Hematopoietic multipotent progenitor cell treated with erythropoietin and hydrocortisone succinate and interleukin-3 and kit ligand, for 15 days (in vitro differentiated cells): ENCODE measurements at regions not wholly inside any gene's neighbourhood (a gene's known extent, or its start where the extent isn't known, plus 50 kb on each side); places are given as distances from the start of the nearest gene placed in this dataset.

ENCODE experiments used
- DNase-seq: peaks from one replicate; pipeline ENCODE4 v3.0.0-alpha.2; 2015; ENCODE audit warnings: low spot score

DNA sequence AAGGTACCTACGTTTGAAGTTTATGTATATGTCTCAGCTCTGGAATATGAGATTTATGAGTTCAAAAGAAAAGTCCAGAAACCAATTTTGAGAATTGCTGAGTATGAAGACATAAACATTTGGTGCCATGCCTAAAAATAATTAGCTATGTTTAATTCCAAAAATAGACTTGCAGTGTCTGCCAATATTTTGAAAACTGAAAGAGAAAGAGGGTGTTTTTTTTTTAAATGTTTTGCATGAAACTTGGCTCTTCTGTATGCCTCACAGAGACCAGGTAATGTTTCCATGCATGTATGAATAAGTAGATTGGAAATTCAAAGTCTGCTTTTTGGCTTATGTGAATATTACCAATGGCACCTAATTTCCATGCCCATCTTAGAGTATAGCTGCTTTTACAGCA is 634.4 kb upstream of the C9orf72 start:
- DNase-seq, result no peak

DNA sequence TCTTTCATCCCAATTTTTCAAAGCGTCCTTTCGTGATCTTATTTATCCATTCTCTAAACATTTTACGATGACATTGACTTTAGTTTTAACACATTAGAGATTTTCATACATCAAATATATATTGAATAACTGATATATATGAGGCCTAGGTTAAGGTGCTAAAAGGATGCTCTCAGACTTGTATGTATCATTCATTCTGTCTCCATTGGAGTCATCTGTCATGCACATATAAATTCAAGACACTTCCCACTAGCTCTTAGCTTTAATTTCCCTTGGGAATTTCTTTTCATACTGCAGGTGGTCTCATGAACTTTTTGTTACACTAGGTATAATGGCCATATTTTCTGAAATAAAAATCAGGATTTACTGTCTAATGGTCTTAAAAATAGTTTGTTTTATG is 635.8 kb upstream of the C9orf72 start:
- DNase-seq, result no peak

DNA sequence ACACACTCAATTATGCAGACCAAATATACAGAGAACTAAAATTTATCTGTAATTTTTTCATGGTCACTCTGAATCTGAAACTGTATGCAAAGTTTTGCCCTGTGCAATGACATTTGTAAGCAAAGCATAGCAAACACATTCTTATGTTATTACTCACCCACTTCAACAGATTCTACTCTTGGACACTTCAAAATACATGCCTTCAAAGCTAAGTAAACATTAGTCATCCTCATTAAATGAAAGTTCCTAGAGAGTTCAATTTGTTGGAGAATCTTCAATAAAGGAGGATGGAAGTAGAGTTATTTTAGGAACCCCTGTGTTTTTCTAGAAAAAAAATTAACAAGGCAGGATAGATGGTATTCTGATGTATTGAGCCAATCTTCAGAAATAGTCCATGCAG is 639.7 kb upstream of the C9orf72 start:
- DNase-seq, result no peak

DNA sequence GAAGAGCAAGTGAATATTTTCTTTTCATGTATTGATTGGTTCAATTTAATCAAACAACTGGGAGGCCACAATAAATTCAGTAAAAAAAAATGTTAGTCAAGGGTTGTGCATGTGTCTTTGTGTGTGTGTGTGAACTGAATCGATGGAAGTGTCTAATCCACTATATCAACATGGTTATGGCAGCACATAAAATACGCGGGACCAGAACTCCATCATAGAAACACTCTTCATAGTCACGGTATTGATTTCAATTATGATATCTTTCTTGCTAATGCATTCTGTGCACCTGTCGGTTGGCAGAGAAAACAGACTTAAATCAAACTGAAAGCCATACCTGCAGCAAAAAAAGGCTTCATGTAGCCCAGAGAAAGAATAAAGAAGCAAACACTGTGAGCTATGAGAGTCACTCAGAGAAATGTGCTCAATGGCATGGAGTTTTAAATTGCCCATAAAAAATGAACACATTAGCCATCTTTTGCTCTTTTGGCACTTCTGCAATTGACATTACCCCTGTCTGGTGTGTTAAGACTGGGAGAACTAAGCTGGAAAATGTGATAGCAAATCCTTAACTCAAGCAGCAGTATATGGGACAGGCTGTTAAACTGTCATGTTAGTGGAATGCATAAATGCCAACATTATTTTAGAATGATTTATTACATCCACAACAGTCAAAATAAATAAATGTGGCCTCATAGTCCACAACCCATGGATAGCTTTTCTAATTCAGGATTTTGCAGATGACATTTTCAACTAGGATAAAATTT is 642.4 kb upstream of the C9orf72 start:
- no peak for DNase-seq

DNA sequence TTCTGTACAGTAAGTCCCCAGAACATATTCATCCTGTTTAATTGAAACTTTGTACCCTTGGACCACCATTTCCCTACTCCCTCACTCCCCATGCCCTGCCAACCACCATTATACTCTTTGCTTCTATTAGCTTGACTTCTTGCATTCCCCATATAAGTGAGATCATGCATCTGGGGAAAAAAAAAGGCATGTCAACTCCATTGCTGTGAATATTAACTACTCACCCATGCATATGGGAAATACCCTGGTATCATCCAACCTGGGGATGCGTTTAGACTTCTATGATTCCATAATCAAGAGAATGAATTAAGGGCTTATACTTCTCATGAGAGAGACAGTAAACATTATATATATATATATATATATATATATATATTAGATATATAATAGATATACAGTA is 659.4 kb upstream of the C9orf72 start:
- DNase-seq, result no peak

DNA sequence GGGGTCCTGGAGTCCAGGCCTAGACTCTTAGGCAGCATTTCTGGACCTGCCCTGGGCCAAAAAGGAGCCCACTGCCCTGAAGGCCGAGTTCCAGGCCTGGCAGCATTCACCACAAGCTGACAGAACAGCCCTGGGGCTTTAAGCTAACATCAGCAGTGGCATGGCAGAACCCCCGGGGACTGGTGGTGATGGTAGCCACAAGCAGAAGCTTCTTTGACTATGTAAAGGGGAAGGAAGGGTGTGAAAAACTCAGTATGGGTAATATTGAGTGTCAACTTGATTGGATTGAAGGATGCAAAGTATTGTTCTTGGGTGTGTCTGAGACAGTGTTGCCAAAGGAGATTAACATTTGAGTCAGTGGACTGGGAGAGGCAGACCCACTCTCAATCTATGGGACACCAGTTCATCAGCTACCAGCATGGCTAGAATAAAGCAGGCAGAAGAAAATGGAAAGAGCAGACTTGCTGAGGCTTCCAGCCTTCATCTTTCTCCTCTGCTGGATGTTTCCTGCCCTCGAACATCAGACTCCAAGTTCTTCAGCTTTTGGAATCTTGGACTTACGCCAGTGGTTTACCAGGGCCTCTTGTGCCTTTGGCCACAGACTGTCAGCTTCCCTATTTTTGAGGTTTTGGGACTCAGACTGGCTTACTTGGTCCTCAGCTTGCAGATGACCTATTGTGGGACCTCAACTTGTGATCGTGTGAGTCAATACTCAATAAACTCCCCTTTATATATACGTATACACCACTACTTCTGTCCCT is 661.0 kb upstream of the C9orf72 start:
- DNase-seq, result no peak

DNA sequence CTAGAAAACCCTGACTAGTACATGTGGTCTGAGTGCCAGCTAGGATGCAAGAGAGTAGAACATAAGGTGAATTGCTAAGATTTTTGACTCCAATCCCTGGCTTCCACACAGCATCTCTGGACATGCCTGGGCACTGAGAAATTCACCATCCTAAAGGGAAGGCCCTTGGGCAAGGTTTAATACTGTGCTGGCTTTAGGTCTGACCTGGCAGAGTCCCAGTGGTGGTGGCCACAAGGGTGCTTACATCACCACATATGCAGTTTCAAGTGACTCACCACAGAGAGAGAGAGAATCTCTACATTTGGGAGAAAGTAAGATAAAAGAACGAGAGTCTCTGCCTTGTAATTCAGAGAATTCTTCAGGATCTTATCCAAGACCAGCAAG is 661.6 kb upstream of the C9orf72 start:
- DNase-seq, result no peak

DNA sequence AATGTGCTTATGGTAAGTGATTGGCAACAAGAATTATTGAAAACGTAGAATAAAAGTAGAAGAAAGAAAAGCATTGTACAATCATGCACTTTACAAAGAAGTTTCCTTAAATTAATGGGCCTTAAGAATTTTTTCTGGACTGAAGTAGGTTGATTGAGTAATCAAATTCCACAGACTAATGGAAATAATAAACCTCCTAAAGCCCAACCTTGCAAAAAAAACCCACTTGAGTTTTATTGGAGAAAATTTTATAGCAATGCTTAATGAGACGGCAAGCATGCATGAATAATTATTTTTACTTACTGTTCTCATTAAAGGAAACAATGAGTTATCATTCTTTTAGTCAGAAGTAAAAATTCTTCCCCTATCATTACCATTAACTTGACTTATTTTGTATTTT is 676.1 kb upstream of the C9orf72 start:
- no peak for DNase-seq

DNA sequence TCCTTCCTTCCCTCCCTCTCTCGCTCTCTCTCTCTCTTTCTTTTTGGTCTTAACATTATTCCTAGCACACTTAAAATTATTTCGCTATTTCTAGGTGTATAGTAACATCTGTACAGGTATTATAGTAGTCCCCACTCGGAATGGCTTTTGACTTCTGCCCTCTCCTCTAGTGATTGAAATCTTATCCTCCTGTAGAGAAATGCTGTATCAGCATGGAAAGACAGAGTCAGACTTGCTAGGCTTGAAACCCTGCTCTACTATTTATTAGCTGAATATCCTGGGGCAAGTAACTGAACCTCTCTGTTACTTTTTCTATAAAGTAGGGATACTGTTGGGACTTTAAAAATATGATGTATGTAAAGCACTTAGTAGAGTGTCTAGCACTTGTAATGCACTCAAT is 681.9 kb upstream of the C9orf72 start:
- no peak for DNase-seq

DNA sequence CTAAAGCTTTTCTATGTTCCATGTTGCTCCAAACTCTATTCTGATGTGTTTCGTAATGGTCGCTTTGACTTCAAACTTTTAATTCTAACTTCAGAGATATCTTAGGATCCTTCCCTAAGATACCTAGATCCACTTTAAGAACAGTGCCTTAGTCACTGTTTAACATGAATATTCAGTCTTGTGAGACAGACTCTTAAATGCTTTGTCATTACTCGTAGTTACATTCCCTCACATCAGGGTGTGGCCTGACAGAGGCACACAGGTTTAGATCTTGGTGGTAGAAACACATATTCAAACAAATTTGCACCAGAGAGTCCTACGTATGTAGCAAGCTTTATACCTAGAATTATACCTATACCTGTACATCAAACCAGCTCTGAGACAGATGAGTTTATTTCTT is 687.0 kb upstream of the C9orf72 start:
- no peak for DNase-seq

DNA sequence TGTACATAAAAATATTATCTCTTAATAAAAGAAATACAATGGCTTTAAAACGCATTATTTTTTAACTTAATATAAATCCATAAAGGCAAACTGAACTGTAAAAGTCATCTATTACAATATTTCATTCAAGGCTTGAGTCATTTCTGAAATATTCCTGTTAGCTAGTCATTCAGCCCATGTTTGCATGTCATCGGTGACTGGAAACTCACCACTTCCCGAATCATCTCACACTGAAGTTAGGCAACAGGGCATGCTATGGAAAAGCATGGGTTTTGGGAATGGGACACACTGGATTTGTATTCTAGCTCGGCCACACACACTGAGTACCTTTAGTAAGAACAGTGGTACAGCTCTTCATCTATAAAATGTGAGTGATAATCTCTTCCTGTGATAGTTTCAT is 691.1 kb upstream of the C9orf72 start:
- DNase-seq, result no peak

DNA sequence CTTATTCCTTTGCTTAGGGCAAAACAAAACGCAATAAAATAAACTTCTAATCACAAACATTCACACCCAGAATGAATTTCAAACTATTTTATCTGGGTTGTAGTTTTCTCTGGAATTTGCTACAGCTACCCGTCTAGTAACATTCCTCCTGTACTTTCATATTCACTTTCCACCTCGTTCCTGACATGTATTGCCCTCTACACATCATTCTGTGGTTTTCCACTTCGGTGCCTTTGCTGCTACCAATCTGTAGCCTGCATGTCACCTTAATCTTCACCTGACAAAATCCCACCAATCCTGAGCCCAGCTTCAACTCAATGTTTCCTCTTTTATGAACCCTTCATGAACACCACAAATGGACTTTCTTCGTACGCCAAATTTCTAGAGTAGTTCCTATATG is 694.1 kb upstream of the C9orf72 start:
- no peak for DNase-seq

DNA sequence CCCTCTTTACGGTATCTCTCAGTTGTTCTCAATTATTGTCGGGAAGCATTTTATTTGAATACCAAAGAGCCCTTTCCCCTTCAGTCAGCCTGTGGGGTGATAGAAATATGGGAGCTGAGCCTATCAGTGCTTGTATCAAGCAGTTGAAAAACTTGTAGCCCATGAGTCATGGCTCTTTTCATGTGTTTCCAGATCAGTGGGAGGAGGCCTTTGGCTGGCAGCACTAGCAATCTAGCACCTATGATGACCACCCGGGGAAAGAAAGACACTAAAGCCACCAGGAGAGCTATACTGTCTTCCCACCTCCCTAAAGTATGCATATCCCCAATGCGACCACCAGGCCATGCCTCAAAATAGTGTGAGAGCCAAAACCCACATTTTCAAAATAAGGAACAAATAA is 696.9 kb upstream of the C9orf72 start:
- no peak for DNase-seq

DNA sequence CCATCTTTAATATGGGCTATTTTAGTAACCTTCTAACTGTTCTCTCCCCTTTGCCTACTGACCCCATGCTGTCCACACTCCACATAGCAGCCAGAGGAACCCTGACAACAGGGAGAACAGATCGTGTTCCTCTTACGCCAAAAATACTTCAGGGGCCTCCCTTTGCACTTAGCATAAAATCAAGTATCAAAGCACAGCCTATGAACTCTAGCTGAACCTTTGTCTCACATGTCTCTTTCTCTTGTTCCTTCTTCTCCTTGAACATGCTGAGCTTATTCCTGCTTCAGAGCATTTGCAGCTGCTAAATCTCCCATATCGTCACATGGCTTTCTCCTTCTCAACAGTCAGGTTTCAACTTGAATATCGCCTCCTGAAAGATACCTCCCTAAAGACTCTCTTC is 698.8 kb upstream of the C9orf72 start:
- no peak for DNase-seq

DNA sequence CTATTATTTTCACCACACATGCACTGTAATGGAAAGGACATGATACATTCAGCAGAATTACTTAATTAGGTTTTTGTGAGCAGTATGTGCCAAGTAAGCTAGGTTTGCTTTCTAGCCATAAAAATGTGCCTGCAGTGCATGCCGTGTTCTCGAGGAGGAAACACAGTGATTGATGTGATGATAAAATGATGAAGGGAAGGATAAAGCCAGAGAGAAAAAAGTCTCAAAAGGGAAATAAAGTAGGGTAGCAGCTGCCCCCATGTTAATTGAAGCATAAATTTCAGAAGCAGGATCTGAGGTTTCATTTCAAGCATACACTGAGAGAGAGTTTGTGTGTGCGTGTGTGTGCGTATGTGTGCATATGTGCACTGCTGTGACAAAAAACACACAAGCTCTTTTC is 714.2 kb upstream of the C9orf72 start:
- no peak for DNase-seq

DNA sequence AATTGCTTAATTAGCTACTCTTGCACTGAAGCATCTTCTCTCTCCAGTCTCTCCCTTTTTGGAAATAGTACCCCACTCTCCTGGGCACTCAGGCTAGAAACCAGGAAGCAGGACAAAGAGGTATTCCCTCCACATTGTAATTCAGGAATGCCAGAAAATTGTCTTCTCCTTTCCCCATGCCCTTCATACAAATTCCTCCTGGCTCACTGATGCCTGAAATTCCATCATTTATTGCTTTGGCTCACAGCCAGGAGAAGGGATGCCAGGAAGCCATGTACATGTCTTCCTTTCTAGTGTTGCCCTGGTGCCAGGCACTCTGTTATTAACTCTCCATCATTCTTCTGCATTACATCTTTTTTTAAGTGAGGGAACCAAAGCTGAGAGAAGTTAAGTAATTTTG is 716.5 kb upstream of the C9orf72 start:
- DNase-seq, result no peak

DNA sequence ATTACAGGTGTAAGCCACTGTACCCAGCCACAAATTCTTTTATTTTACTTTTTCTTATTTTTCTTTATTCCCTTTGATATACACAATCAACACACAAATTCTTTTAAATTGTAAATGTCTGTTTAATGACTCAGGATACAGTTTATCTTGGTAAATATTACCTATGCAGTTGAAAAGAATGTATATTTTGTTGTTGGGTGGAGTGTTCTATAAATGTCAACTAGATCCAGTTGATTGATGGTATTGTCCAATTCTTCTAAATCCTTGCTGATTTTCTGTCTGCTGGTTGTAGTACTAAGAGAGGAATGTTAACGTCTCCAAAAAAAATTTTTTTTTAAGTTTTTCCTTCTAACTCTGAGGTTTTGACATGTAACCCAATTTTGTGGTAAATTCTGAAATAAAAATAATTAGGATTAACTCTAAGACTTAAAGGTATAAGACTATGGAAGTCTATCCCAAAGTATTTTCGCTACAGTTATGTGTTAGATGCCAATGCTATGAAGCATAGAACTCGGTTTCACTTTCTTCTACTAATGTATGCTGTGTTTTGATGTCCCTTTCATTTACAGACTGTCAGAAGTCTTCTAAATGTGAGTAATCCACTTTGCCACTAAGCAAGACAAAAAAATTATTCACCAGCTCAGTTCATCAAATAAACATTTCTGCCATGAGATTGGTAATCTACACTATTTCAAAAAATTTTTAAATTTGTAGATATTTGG is 720.2 kb upstream of the C9orf72 start:
- no peak for DNase-seq

DNA sequence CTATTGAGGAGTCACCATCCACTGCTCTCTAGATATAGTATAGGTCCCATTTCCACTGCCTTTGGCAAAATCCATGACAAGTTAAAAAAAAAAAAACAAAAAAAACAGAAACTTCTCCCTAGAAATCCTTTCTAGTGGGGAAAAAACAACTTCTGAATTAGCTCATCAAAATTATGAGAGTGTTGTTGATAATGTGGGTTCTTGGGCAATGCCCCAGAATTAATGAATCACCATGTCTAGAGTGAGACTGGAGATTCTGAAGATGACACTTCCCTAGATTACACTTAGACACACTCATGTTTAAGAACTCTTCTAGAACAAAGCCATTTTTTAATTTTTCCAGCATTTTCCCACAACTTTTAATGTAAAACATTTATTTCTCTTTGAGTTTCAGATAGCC is 728.0 kb upstream of the C9orf72 start:
- no peak for DNase-seq

DNA sequence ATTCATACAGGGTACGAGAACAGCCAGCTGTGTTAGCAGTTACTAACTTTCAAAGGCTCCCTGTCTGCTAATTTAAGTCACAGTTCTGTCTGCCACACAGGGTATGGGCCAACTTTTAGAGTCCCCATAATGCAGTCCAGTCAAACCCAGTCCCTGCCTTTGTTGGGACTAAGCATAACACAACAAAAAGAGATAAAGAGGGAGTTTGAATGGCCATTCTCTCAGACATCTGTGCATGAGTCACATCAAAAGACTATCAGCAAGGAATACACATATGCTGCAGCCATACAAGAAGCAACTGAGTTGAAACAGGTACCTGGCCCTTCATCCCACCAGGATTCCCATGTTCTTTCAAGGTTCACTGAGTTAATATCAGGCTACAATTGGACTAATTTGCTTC is 744.5 kb upstream of the C9orf72 start:
- DNase-seq, result no peak

DNA sequence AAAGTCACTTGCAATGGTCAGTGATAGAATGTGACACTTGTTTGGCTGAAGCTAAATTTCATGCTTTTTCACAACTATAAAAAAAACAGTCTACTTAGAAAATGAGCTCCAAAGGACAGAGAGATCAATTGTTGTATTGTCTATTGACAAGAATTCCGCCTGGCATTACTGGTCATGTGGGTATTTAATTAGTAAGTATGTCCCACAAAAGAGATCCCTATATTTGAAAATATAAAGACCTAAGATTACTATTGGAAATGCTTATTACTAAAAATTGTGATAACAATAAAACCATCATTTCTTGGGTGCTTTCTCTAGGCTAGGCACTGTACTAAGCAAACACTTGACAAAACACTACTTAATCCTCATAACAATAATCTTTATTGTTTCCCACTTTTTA is 745.2 kb upstream of the C9orf72 start:
- DNase-seq, result no peak

DNA sequence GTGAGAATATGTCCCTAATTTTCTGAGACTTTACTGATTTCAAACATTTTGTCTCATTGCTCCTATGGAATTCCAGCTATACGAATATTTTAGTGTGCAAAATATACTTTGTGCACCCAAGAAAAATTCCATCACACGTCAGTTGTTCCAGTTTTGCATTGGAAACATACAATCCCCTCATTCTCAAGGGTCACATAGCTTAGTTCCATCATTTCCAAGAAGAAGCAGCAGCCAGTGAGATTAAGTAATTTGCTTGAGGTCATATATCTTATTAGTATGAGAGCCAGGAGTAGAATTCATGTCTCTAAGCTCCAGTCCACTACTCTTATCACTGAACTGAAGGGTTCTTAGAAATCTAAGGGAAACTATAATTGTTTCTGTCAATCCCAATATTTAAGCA is 746.7 kb upstream of the C9orf72 start:
- DNase-seq, result no peak

DNA sequence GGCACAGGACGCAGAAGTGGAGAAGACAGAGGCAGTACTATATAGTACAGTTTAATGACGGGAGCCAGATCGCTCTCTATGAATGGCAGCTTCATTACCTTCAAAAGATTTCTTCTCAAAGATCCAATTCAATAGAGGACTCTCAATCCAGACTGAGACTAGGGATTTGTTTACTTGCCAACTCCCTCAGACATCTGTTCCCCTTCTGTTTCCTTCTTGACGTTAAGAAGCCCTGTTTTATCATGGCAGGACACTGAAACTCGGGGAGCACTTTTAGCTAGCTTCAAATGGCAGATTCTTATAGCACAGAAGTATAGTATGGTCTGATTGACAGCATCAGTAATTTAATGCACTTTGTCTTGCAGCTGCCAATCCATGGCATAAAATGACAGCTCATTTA is 747.3 kb upstream of the C9orf72 start:
- no peak for DNase-seq

DNA sequence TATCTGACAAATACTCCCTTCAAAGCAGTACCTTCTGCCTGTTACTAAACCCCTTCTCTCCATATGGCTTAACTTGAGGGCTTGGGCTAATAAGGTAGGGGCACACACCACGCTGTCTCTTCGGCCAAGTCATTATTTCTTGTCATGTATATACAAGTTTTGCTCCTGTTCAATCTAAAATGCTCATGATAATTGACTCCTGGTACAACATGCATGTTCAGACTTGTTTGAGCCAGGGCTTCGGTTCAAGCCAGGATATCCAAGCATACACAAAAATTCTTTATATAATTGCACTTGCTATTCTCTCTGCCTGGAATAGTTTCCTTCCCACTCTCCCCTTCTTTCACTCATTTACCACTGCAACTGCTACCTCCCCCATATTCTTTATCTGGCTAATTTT is 756.0 kb upstream of the C9orf72 start:
- DNase-seq, result no peak
